ENCODE measurements at regions not wholly inside any gene's neighbourhood (a gene's known extent, or its start where the extent isn't known, plus 50 kb on each side); places are given as distances from the start of the nearest gene placed in this dataset.

DNA sequence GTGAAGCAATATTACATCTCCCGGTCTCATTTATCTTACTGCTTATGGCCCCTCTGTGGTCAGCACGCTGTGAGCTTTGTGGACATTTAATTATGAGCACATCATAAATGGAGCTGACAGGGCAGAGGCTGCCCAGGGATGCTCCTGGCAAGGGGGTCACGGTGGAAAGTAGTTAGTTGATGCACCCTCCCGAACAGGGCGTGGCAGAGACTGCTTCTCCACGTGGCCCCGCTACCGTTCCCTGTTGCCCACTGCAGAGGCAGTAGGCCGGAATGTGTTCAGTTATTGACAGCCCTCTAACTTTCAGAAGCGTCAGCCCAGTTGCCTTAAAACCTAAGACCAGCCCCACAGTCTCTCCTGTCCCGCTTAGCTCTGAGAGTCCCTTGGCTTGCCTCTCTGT, 180.3 kb upstream of the ZNF507 start:
- POLR2A ChIA-PET = no interaction called here
- CTCF ChIA-PET = no interaction called here

GRCh38 chr19:32165750-32166149, 179.7 kb upstream of the ZNF507 start:
- POLR2A ChIA-PET = no interaction called here
- CTCF ChIA-PET = no interaction called here
- DNase-seq (ENCODE audit: low read depth, low spot score) = no peak
- H3K4me3 ChIP-seq (ENCODE audit: low read depth, low read length) = no peak overlapping the region
- no peak for TF ChIP-seq CTCF (IDR thresholded peaks at IDR 0.05; ENCODE audit: insufficient read depth, low read length, missing control alignments)

More for the DNA sequence above, 180.3 kb upstream of the ZNF507 start:
- no peak overlapping the region for H3K4me3 ChIP-seq (ENCODE audit: low read depth, low read length)
- no peak for TF ChIP-seq CTCF (IDR thresholded peaks at IDR 0.05; ENCODE audit: insufficient read depth, low read length, missing control alignments)
- DNase-seq (ENCODE audit: low read depth, low spot score) = no peak

DNA sequence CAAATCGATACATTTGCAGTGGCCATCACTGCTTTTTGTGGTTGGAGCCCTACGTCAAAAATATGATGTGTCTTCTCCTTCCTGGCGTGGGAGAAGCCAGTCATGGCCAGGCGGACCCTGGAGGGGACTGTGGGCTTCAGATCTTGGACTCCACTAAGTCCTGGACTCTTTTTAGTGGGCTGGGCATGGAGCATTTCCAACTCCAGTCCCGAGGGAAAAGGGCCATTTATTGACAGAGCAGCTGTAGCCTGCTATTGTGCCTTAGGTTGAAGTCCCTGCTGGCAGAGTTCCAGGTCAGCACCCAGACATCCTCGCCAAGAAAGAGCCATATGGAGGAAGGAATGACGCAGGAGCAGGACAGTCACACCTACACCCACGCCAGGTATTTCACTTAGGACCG, 179.2 kb upstream of the ZNF507 start:
- TF ChIP-seq CTCF (IDR thresholded peaks at IDR 0.05; ENCODE audit: insufficient read depth, low read length, missing control alignments) = no peak

DNA sequence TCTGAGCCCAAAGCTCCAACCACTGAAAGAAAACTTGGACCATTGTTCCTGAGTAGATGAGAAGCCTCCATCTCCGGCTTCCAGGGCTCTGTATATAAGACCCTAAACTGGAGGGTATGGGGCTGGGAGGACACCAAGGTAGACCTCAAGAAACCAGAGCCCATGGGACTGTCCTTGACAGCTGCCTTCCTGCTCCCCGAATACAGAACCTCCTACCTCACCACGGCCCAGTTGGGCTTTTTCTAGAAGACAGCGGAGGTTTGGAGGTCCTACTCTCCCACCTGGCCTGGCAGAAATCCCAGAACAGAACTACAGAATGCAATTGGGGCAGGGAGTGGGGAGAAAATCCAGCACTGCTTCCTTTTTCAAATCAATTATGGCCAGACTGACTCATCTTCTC, 177.3 kb upstream of the ZNF507 start:
- CTCF ChIA-PET = no interaction called here
- POLR2A ChIA-PET = no interaction called here
- no peak overlapping the region for H3K4me3 ChIP-seq (ENCODE audit: low read depth, low read length)
- no peak for DNase-seq (ENCODE audit: low read depth, low spot score)
- TF ChIP-seq CTCF (IDR thresholded peaks at IDR 0.05; ENCODE audit: insufficient read depth, low read length, missing control alignments) = no peak

More for the DNA sequence above, 179.2 kb upstream of the ZNF507 start:
- POLR2A ChIA-PET = no interaction called here
- H3K4me3 ChIP-seq (ENCODE audit: low read depth, low read length) = no peak overlapping the region
- DNase-seq (ENCODE audit: low read depth, low spot score) = no peak
- CTCF ChIA-PET = no interaction called here

GRCh38 chr19:32168606-32169005, 176.8 kb upstream of the ZNF507 start:
- no peak for DNase-seq (ENCODE audit: low read depth, low spot score)
- ChIA-PET CTCF (no interaction called here), POLR2A (no interaction called here)
- no peak overlapping the region for H3K4me3 ChIP-seq (ENCODE audit: low read depth, low read length)
- TF ChIP-seq CTCF (IDR thresholded peaks at IDR 0.05; ENCODE audit: insufficient read depth, low read length, missing control alignments) = no peak

DNA sequence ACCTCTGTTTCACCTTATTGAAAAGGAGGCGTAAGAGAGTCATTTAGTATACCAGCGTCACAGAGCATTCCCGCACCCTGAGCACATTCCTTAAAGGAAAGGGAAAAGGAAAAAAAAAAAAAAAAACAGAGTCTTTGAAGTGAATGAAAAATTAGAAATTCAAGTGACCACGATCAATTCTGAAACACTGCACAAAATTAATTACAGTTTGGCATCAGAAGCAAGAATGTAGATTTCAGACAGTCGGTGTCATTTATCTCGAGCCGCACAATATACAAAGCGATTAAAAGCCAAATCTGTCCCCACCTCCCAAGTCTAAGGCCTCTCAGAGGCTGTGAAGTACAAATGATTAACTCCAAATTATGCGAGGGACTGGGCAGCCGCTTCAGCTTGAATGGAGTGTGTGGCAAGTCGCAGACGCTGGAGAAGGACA, 173.7 kb upstream of the ZNF507 start:
- no peak overlapping the region for H3K4me3 ChIP-seq (ENCODE audit: low read depth, low read length)
- DNase-seq (ENCODE audit: low read depth, low spot score) = no peak
- no peak for TF ChIP-seq CTCF (IDR thresholded peaks at IDR 0.05; ENCODE audit: insufficient read depth, low read length, missing control alignments)
- ChIA-PET POLR2A (no interaction called here), CTCF (no interaction called here)

Measured in AG04449 (cell line).